Neuronal stem cell (in vitro differentiated cells): ENCODE measurements at regions not wholly inside any gene's neighbourhood (a gene's known extent, or its start where the extent isn't known, plus 50 kb on each side); places are given as distances from the start of the nearest gene placed in this dataset.

ENCODE experiments used
- DNase-seq: peaks from one replicate; pipeline ENCODE4 v3.0.0-alpha.2; 2013; ENCODE audit warnings: low spot score
- H2AFZ ChIP-seq: one replicate; pipeline ENCODE4 v1.6.1; 2013; ENCODE audit warnings: mild to moderate bottlenecking, low read length, inconsistent platforms
- H2AK5ac ChIP-seq: 2 replicates; pipeline ENCODE4 v1.6.1; 2013; ENCODE audit warnings: low read depth, mild to moderate bottlenecking, inconsistent platforms, low read length, moderate library complexity, mixed read lengths
- H2BK120ac ChIP-seq: 2 replicates; pipeline ENCODE4 v1.6.1; 2013; ENCODE audit warnings: low read depth, mild to moderate bottlenecking, inconsistent platforms, low read length, moderate library complexity, mixed read lengths
- H2BK12ac ChIP-seq: one replicate; pipeline ENCODE4 v1.6.1; 2013; ENCODE audit warnings: low read length, inconsistent platforms
- H2BK15ac ChIP-seq: 2 replicates; pipeline ENCODE4 v1.6.1; 2013; ENCODE audit warnings: mild to moderate bottlenecking, low read length, inconsistent platforms, mixed read lengths
- H2BK5ac ChIP-seq: one replicate; pipeline ENCODE4 v1.6.1; 2013; ENCODE audit warnings: inconsistent platforms, mild to moderate bottlenecking, low read length, moderate library complexity
- H3K14ac ChIP-seq: one replicate; pipeline ENCODE4 v1.6.1; 2013; ENCODE audit warnings: low read length, inconsistent platforms
- H3K18ac ChIP-seq: 2 replicates; pipeline ENCODE4 v1.6.1; 2013; ENCODE audit warnings: low read length, inconsistent platforms
- H3K23ac ChIP-seq: 2 replicates; pipeline ENCODE4 v1.6.1; 2013; ENCODE audit warnings: low read depth, mild to moderate bottlenecking, mixed read lengths, low read length, inconsistent platforms; ENCODE audit not compliant: poor library complexity
- H3K27ac ChIP-seq: replicated peaks from 3 replicates; pipeline ENCODE4 v1.5.1; 2013; ENCODE audit warnings: low read length, inconsistent platforms
- H3K27me3 ChIP-seq, 3 experiments: 2 replicates each; pipeline ENCODE4 v1.6.1; 2013; ENCODE audit warnings: low read length in 3 of 3, mild to moderate bottlenecking in 2 of 3, inconsistent platforms in 1 of 3, low read depth in 1 of 3, mixed read lengths in 1 of 3, moderate library complexity in 1 of 3; ENCODE audit not compliant: control insufficient read depth in 3 of 3, insufficient read depth in 3 of 3
- H3K36me3 ChIP-seq, 2 donors: replicated peaks in 1 of 2; 2 replicates each; pipeline ENCODE4 v1.6.1; 2013; ENCODE audit warnings: low read length in 2 of 2; ENCODE audit not compliant: control insufficient read depth in 2 of 2, insufficient read depth in 2 of 2
- H3K4ac ChIP-seq: 2 replicates; pipeline ENCODE4 v1.6.1; 2013; ENCODE audit warnings: inconsistent platforms, mild to moderate bottlenecking, low read length, moderate library complexity
- H3K4me1 ChIP-seq, 2 donors: 1 replicate in 1 of 2; 2 replicates in 1 of 2; pipeline ENCODE4 v1.6.1; 2013; ENCODE audit warnings: low read length in 2 of 2, low read depth in 1 of 2; ENCODE audit not compliant: control insufficient read depth in 2 of 2, insufficient read depth in 1 of 2
- H3K4me2 ChIP-seq: one replicate; pipeline ENCODE4 v1.6.1; 2013; ENCODE audit warnings: mild to moderate bottlenecking, low read length, inconsistent platforms; ENCODE audit not compliant: insufficient read depth, poor library complexity, severe bottlenecking
- H3K4me3 ChIP-seq, 2 donors: 2 replicates each; pipeline ENCODE4 v1.5.1; 2013; ENCODE audit warnings: low read length in 2 of 2, mild to moderate bottlenecking in 2 of 2, inconsistent platforms in 1 of 2, moderate library complexity in 1 of 2
- H3K79me1 ChIP-seq: one replicate; pipeline ENCODE4 v1.6.1; 2013; ENCODE audit warnings: low read depth, mild to moderate bottlenecking, inconsistent platforms, low read length, moderate library complexity
- H3K9ac ChIP-seq: one replicate; pipeline ENCODE4 v1.6.1; 2013; ENCODE audit warnings: mild to moderate bottlenecking, low read depth, low read length, inconsistent platforms; ENCODE audit not compliant: poor library complexity
- H3K9me3 ChIP-seq, 2 donors: replicated peaks in 1 of 2; 2 replicates each; pipeline versions ENCODE3 to v1.6.1; 2013; ENCODE audit warnings: low read length in 2 of 2, mild to moderate bottlenecking in 2 of 2, inconsistent platforms in 1 of 2, low read depth in 1 of 2, mixed read lengths in 1 of 2, moderate library complexity in 1 of 2; ENCODE audit not compliant: control insufficient read depth in 2 of 2, insufficient read depth in 1 of 2
- H4K8ac ChIP-seq: one replicate; pipeline ENCODE4 v1.6.1; 2013; ENCODE audit warnings: low read depth, mild to moderate bottlenecking, inconsistent platforms, low read length, moderate library complexity
- H4K91ac ChIP-seq: one replicate; pipeline ENCODE4 v1.6.1; 2013; ENCODE audit warnings: low read length, low read depth, mild to moderate bottlenecking, inconsistent platforms; ENCODE audit not compliant: poor library complexity
- WGBS, 2 donors: extraction: QIAGEN DNeasy Blood & Tissue Kit; methylation state at CpG; one replicate each; pipeline ENCODE4 v1.1.7; 2013; ENCODE audit warnings: missing lambda C conversion rate in 2 of 2, mixed read lengths in 1 of 2; ENCODE audit not compliant: insufficient read length in 2 of 2, insufficient replicate concordance in 1 of 2; ENCODE audit errors: extremely low coverage in 2 of 2; 5-methylcytosine and 5-hydroxymethylcytosine counted together

GRCh38 chr7:118657391-118658005, 433.0 kb downstream of the ANKRD7 start:
- Histone ChIP-seq H2AFZ (peak overlapping the region; percentile 71), H4K91ac (no peak overlapping the region), H3K4me1 (no peaks in the 10 kb centered on the region), H3K4me3 (no peak overlapping the region), H3K27ac (no peak overlapping the region), H2AK5ac (no peak overlapping the region), H2BK120ac (no peak overlapping the region), H3K9me3 (no peaks in the 10 kb centered on the region), H3K14ac (no peak overlapping the region), H3K4ac (no peak overlapping the region), H4K8ac (no peak overlapping the region), H2BK15ac (no peak overlapping the region), H2BK12ac (no peak overlapping the region), H3K23ac (no peak overlapping the region), H3K18ac (no peak overlapping the region), H2BK5ac (no peak overlapping the region), H3K27me3 (no peaks in the 10 kb centered on the region), H3K36me3 (no peaks in the 10 kb centered on the region), H3K9ac (no peak overlapping the region), H3K79me1 (no peaks in the 10 kb centered on the region), H3K4me2 (no peak overlapping the region)
- no peak for DNase-seq
- no CpG with 5 or more reads among the region's 5 CpGs for WGBS, 2 donors

GRCh38 chr7:118662266-118662665, 437.8 kb downstream of the ANKRD7 start:
- H4K8ac ChIP-seq: no peak overlapping the region
- no peak overlapping the region for H2BK120ac ChIP-seq
- no peak overlapping the region for H2BK5ac ChIP-seq
- no peak overlapping the region for H3K14ac ChIP-seq
- H3K36me3 ChIP-seq: no peaks in the 10 kb centered on the region
- H3K79me1 ChIP-seq: no peaks in the 10 kb centered on the region
- H3K23ac ChIP-seq: no peak overlapping the region
- no peak overlapping the region for H3K18ac ChIP-seq
- no peaks in the 10 kb centered on the region for H3K4me1 ChIP-seq
- WGBS, 2 donors: no CpG with 5 or more reads among the region's 2 CpGs
- no peak overlapping the region for H2AFZ ChIP-seq
- H2BK12ac ChIP-seq: no peak overlapping the region
- H3K4me3 ChIP-seq: no peak overlapping the region
- no peak overlapping the region for H3K4ac ChIP-seq
- H3K9ac ChIP-seq: no peak overlapping the region
- H4K91ac ChIP-seq: no peak overlapping the region
- no peaks in the 10 kb centered on the region for H3K27me3 ChIP-seq
- no peak overlapping the region for H2AK5ac ChIP-seq
- H3K9me3 ChIP-seq: no peaks in the 10 kb centered on the region
- no peak overlapping the region for H3K27ac ChIP-seq
- H3K4me2 ChIP-seq: no peak overlapping the region
- DNase-seq: no peak
- no peak overlapping the region for H2BK15ac ChIP-seq

DNA sequence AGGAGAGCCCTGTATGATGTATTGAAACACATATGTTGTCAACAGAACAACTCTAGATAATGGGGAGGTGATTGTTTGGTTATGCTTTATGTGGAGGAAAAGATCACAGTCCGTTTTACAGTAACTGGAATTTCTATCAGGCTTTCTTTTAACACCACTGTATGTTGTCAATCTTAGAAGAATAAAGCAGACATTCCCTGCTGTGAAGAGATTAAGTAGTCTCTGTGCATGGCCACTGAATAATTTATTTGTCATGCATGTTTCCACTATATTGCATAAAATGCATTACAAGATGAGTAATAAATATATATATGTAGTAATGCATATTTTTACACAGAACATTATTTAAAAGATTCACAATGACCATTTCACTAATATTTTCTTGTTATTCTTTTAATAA, 440.0 kb downstream of the ANKRD7 start:
- no peak overlapping the region for H3K9ac ChIP-seq
- H2BK12ac ChIP-seq: no peak overlapping the region
- H3K36me3 ChIP-seq: no peaks in the 10 kb centered on the region
- no peak overlapping the region for H4K8ac ChIP-seq
- no peaks in the 10 kb centered on the region for H3K4me1 ChIP-seq
- H3K4me2 ChIP-seq: no peak overlapping the region
- no peaks in the 10 kb centered on the region for H3K9me3 ChIP-seq
- H2AFZ ChIP-seq: no peak overlapping the region
- no peak overlapping the region for H3K23ac ChIP-seq
- no peaks in the 10 kb centered on the region for H3K27me3 ChIP-seq
- H3K79me1 ChIP-seq: no peaks in the 10 kb centered on the region
- no peak overlapping the region for H3K18ac ChIP-seq
- H2BK120ac ChIP-seq: no peak overlapping the region
- no CpG with 5 or more reads among the region's 1 CpG for WGBS, 2 donors
- no peak overlapping the region for H2BK5ac ChIP-seq
- no peak for DNase-seq
- no peak overlapping the region for H3K27ac ChIP-seq
- no peak overlapping the region for H2BK15ac ChIP-seq
- no peak overlapping the region for H3K4me3 ChIP-seq
- no peak overlapping the region for H3K4ac ChIP-seq
- no peak overlapping the region for H4K91ac ChIP-seq
- no peak overlapping the region for H3K14ac ChIP-seq
- no peak overlapping the region for H2AK5ac ChIP-seq

DNA sequence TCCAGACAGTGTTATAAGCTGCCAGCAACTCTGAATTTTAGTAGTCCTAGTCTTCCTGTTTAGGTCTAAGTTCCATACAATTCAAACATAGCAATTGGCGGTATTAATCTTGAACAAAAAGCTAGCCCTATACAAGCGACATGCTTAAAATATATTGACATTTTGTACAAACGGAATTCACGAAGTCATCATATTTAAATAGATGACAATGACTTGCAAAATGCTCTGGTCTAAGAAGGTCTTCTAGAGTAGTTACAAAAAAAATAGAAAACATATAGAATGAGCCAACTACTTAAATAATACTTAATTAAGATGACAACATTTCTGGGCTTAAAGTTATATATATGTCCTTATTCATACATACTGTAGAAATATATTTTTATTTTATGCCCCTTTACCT, 446.6 kb downstream of the ANKRD7 start:
- no peaks in the 10 kb centered on the region for H3K4me1 ChIP-seq
- H2AFZ ChIP-seq: no peak overlapping the region
- no peak overlapping the region for H3K18ac ChIP-seq
- no peak overlapping the region for H3K14ac ChIP-seq
- H3K27me3 ChIP-seq: no peaks in the 10 kb centered on the region
- H2BK5ac ChIP-seq: no peak overlapping the region
- H3K9me3 ChIP-seq: no peaks in the 10 kb centered on the region
- no peak for DNase-seq
- H2BK15ac ChIP-seq: no peak overlapping the region
- no peak overlapping the region for H3K23ac ChIP-seq
- no peak overlapping the region for H2BK12ac ChIP-seq
- H3K4me2 ChIP-seq: no peak overlapping the region
- H3K79me1 ChIP-seq: no peaks in the 10 kb centered on the region
- H3K4ac ChIP-seq: no peak overlapping the region
- H4K91ac ChIP-seq: no peak overlapping the region
- H4K8ac ChIP-seq: no peak overlapping the region
- WGBS, 2 donors: no CpG with 5 or more reads among the region's 4 CpGs
- no peak overlapping the region for H3K9ac ChIP-seq
- no peak overlapping the region for H3K4me3 ChIP-seq
- H3K36me3 ChIP-seq: no peaks in the 10 kb centered on the region
- no peak overlapping the region for H2AK5ac ChIP-seq
- H2BK120ac ChIP-seq: no peak overlapping the region
- H3K27ac ChIP-seq: no peak overlapping the region
